HG03520 (cell line): ENCODE measurements at regions not wholly inside any gene's neighbourhood (a gene's known extent, or its start where the extent isn't known, plus 50 kb on each side); places are given as distances from the start of the nearest gene placed in this dataset.
"Not testable (repeated sequence)": the region's sequence is repeated elsewhere in the genome, so short reads cannot be mapped to it uniquely, and the experiment has no call there.

Experiments
- ATAC-seq: cut with Tn5 transposase; IDR thresholded peaks from one replicate; pipeline ENCODE4 v1.9.1; 2021; ENCODE audit warnings: mild to moderate bottlenecking, moderate library complexity; ENCODE audit not compliant: unreplicated experiment

DNA sequence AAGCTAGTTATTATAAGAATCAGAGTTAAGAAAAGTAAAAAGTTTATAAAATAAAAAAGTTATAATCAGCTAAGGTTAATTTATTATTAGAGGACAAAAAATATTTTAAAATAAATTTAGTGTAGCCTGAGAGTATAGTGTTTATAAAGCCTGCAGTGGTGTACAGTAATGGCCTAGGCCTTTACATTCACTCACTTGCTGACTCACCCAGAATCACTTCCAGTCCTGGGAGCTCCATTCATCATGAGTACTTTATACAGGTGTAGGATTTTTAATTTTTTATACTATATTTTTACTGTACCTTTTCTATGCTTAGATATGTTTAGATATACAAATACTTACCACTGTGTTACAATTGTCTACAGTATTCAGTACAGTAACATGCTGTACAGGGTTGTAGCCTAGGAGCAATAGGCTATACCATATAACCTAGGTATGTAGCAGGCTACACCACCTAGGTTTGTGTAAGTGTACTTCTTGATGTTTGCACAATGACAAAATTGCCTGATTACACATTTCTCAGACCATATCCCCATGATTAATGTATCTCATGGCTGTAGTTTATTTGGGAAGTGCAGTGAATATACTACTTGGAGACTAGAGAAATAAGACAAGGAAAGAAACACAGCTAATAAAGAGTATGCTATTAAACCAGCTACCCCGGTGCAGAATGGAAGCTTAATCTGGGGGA lies 101.9 kb upstream of the GALNT15 start:
- no peak for ATAC-seq

DNA sequence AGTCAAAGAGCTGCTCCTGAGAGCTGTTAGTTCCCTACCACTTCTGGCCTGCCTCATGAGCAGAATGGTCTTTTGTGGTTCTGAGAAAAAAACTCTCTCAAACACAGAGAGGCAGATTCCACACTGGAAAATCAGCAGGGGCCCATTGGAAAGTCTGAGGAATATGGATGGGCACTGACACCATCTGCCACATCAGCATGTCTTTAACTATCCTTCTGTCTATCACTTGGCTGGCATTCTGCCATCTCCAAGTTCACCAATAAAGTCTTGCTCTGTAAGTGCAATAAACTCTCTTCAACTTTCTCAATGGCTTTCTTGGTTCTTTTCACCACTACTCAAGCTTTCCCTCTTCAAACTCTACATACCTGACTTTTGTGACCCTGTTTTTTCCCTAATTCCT lies 101.3 kb upstream of the GALNT15 start:
- ATAC-seq = no peak

DNA sequence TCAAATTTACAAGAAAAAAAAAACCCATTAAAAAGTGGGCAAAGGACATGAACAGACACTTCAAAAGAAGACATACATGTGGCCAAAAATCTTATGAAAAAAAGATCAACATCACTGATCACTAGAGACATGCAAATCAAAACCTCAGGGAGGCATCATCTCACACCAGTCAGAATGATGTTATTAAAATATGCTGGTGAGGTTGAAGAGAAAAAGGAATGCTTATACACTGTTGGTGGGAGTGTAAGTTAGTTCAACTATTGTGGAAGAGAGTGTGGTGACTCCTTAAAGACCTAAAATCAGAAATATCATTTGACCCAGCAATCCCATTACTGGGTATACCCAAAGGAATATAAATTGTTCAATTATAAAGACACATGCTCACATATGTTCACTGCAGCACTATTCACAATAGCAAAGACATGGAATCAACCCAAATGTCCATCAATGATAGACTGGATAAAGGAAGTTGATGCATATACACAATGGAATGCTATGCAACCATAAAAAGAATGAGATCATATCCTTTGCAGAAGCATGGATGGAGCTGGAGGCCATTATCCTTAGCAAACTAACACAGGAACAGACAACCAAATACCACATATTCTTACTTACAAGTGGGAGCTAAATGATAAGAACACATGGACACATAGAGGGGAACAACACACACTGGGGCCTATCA lies 100.3 kb upstream of the GALNT15 start:
- ATAC-seq = not testable (repeated sequence)

DNA sequence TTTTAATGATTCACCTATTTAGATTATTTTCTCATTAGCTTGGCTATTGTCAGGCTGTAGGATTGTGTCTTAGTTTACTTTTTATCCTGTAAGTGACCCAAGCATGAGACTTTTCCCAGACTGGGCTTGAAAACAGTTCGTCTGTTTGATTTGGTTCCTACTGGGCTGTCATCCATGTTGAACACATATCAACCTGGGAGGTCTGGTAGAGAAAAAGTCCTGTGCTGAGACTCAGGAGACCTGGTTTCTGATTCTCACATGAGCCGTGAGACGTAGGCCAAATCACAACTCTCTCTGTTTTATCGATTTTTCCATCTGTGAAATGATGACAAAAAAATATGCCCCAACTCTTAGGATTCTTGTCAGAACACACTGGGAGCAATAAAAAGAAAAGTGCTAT lies 98.8 kb upstream of the GALNT15 start:
- ATAC-seq = no peak

DNA sequence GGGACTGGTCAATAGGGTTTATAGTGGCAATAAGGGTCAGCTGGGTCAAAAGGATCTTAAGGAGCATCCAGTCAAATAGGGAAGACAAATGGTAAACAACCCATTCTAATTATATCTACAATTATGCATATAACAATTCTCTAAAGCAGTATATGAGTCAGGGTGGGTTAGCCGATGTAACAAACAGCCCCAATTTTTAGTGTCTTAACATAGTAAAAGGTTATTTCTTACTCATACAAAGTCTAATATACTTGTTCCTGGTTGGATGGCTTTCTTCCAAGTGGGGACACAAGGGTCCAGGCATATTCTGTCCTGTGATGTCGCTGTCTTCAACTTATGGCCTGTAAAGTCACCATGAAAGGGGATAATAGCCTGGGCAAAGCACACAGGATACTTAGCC lies 97.9 kb upstream of the GALNT15 start:
- ATAC-seq = no peak

DNA sequence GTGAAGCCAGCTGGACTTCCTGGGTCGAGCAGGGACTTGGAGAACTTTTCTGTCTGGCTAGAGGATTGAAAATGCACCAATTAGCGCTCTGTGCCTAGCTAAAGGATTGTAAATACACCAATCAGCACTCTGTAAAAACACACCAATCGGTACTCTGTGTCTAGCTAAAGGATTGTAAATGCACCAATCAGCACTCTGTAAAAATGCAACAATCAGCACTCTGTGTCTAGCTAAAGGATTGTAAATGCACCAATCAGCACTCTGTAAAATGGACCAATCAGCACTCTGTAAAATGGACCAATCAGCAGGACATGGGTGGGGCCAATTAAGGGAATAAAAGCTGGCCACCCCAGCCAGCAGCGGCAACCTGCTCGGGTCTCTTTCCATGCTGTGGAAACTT lies 97.3 kb upstream of the GALNT15 start:
- not testable (repeated sequence) for ATAC-seq

DNA sequence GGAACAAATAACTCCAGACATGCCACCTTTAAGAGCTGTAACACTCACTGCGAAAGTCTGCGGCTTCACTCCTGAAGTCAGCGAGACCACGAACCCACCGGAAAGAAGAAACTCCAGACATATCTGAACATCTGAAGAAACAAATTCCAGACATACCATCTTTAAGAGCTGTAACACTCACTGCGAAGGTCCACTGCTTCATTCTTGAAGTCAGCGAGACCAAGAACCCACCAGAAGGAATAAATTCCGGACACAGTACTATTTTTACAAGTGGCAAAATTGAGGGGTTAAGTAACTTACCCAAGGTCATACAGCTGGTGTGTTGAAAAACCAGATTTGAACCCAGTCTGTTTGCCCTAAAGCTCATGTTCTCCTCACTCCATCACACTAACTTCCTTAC lies 96.8 kb upstream of the GALNT15 start:
- not testable (repeated sequence) for ATAC-seq

DNA sequence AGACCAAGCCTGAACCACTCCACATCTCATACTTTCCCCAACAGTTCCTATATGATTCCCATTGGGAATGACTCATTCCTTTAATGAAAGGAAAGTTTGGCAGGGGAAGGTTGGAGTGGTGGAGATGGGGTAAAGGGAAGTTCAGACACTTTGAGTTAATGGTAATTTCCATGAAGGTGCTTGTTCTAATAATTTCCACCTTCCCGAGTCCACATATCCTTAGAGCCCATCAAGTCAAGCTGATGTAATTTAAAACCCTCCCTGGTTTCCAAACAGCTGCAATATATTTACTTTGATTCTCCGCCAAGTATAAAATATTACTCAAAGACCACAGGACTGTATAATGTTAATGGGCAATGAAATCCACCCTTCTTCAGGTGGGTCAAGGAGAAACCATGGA lies 95.0 kb upstream of the GALNT15 start:
- ATAC-seq = no peak

DNA sequence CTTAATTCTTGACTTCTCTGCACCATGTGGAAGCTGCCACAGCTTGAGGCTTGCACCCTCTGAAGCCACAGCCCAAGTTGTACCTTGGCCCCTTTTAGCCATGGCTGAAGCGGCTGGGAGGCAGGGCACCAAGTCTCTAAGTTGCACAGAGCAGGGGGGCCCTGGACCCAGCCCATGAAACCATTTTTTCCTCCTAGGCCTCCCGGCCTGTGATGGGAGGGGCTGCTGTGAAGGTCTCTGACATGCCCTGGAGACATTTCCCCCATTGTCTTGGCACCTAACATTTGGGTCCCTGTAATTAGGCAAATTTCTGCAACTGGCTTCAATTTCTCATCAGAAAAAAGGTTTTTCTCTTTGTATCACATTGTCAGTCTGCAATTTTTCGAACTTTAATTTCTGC lies 92.8 kb upstream of the GALNT15 start:
- ATAC-seq = no peak

DNA sequence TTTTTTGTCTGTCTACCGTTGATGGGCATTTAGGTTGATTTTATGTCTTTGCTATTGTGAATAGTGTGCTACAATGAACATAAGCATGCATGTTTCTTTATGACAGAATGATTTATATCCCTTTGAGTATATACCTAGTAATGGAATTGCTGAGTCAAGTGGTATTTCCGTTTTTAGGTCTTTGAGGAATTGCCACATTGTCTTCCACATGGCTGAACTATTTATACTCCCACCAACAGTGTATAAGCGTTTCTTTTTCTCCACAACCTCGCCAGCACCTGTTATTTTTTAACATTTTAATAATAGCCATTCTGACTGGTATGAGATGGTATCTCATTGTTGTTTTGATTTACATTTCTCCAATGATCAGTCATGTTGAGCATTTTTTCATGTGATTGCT lies 89.6 kb upstream of the GALNT15 start:
- no peak for ATAC-seq

DNA sequence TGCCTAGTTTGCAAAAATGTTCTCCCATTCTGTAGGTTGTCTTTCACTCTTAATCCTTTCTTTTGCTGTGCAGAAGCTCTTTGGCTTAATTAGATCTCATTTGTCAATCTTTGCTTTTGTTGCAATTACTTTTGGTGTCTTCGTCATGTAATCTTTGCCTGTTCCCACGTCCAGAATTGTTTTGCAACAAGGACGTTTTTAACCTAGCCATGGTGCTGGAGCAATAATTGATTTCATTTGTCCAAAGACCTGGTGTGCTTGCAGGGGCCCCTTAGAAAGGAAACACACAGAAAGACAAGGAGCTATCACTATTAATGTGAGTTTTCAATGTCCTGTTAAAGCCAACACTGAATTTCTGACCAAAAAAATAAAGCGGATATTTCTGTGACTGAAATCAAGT lies 89.1 kb upstream of the GALNT15 start:
- no peak for ATAC-seq

DNA sequence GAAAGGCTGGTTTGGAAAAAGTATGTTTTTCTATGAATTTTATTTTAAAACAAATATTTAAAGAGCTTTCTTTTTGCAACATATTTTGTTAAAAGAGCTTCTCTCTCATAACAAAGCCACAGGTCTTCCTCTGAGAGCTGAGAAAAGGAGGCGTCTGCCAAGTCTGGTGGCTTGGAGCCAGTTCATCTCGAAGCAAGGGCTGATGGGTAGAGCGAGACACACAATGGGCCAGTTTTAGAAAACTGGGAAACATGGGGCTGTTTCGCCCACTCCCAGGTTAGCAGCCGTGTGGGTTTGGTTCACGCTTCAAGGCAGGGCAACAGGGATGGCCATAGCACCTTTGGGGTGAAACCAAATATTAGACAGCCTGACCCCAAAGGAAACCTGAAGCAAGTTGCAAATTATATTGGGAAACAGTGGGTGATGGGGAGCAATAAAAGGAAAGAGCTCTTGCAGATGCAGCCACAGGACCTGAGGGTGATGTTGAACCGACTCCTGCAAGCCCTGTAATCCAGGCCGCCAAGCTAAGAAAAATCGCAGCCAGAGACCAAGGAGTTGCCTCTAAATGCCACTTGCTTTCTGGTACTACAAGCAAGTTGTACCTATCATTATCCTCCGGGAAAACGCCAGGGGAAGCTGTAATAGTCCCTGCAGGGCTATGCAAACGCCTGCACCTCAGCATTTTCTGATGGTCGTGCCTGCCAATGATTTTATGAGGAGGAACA lies 88.4 kb upstream of the GALNT15 start:
- no peak for ATAC-seq

DNA sequence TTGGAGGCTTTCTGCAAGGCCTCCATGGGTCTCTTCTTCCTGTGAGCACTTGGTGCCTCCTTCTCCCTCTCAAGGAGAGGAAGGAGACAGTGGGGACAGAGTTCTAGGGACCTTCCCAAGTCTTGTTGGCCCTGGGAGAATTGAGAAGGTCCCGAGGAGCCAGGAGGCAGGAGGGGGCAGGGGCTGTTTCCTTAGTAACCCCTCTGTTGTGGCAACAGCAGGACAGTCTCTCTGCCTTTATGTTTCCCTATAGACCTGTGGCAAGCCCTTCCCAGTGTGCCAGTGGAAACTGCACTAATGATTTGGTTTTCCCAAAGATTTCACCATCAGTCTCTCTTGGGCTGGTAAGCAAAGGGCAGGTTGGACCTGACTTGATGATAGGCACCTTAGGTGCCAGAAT lies 87.8 kb upstream of the GALNT15 start:
- no peak for ATAC-seq

DNA sequence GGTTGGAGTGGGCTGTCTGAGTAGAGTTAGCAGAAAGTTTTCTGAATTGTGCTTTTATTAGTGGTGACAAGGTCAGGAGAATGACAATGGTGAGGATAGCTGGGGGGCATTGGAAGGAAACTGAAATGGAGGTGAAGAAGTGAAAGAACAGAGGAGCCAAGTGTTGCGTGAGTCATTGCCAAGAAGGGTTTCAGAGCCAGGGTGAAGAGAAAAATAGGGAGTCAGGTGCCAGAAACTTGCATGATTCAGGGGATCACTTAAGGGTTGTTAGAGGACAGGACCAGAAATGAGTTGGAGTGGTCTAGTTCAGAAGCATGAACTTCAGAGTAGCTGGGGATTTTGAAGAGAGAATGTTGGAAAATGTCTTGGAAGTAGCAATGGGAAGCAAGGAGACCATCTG lies 86.0 kb upstream of the GALNT15 start:
- no peak for ATAC-seq

DNA sequence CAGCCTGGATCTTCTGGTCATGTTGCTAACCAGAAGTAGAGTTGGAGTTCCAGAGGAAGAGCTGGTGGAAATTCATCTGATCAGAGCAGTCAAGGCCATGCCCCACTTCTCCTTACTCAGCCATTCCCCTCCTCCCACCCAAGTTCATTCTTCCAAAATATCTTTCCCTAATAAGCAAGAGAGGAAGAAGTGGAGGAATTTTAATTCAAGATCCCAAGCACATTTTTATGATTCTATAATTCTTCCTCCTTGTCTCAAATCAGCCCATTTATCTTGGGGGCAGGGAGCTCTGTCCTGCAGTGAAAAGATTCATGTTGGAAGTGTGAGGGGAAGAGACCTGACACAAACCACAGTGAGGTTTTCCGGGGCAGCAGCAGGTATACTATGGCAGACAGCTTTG lies 85.0 kb upstream of the GALNT15 start:
- ATAC-seq = no peak

DNA sequence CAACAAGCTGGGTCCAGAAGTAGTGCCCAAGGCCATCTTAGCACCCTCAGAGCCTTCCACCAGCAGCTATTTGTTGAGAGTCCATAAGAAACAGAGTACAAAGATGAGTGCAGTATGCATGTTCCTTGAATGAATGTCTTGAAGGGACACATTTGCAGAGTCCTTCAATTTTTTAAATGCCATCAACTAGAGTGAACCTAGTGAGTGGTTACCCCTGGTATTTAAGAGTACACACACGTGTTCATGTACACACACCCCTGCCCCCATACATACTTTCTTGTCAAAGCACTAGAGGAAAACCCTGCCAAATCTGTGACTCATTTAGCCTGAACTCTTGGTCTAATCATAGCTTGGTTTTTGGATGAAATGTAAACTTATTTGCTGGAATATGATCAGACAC lies 84.5 kb upstream of the GALNT15 start:
- ATAC-seq = no peak

DNA sequence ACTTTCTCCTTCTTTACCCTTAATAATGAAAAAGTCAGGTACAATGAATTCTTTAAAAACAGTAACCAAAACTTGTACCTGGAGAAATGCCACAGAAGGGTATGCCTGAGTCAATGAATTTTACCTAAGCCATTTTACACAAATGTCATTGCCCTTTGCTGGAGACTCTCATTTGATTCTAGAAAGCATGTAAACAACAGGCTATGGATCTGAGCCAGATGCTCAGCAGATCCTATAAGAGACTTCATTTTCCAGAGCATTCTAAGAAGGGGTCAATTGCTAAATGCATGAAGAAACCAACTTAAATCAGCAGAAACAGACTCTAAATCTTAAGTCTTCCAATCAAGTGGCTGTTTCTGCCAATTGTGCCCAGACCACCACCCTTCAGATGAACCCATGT lies 83.8 kb upstream of the GALNT15 start:
- ATAC-seq = no peak

DNA sequence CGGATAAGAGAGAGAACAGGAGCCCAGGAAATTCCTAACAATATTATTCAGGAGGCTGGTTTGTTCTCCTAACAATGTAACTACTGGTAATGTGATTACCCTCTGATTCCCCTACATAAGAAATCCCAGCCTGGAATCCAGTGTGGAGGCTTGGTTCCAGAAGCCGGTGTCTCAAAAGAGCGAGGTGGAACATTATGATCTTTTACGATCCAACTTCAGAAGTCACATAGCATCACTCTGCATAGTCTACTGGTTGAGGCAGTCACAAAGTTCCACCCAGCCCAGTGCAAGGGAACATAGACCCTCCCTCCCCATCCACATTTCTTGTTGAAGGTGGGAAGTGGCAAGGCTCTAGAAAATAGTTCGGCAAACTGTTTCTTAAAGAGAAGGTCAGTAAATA lies 81.6 kb upstream of the GALNT15 start:
- no peak for ATAC-seq

DNA sequence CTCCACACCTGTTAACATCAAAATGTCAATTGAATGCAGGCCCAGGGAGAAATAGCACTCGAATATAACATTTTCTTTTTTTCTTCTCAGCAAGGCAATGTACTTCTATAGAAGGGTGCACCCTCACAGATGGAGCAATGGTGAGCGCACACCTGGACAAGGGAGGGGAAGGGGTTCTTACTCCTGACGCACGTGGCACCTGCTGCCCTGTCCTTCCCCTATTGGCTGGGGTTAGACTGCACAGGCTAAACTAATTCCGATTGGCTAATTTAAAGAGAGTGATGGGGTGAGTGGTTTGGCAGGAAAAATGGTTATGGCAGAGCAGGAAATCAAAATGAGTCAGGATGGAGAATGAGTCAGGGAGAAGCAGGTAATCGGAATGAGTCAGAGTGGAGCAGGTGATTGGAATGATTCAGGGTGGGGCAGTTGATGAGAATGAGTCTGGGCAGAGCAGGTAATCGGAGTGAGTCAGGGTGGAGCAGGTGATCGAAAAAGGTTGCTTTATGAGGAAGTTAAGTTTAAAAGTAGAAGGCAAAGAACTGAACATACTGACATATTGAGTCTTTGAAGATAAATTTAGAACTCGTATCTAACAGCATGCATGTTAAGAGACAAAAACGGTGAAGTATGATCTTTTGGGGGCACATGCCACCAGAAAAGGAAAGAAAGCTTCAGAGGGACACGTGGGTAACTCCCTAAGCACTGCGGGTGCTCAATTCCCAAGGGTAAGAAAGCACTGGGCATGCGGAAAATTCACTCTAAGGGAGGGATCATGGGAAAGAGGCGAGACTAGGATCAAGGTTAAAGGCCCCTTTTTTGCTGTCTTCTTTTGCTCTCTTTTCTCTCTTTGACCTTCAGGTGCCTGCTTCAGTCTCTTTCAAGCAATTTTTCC lies 72.9 kb upstream of the GALNT15 start:
- no peak for ATAC-seq

DNA sequence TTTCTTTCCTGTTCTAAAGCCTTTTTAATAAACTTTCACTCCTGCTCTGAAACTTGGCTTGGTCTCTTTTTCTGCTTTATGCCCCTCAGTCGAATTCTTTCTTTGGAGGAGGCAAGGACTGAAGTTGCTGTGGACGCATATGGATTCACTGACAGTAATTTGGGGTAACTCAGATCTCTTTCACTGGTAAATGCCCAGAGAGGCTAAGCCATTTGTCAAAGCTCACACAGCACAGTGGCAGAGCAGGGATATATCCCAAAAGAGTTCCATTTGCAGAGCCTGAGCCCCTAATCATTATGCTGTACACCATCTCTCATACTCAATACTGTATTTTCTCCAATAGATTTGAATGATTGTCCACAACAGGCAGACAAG lies 72.3 kb upstream of the GALNT15 start:
- no peak for ATAC-seq

DNA sequence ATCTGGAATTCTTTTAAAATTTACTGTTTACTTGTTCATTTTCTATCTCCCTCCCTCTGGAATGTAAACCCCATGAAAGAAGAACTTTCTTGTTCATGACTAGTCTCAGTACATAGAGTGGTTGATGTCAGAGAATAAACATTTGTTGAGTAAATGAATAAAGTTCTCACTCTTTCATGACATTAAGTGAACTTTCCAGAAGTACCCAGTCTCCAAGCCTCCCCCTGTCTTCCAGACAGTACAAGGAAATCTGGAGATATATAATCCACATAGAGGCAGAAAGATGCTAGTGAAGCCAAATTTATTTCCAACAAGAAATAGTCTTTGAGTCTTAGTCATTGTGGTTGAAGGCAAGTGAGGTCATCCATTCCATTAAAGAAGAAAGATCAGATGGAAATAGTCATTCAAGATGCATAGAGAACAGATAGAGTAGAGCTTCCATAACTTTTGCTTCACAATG lies 71.5 kb upstream of the GALNT15 start:
- no peak for ATAC-seq
